H1 (cell line): ENCODE measurements at regions not wholly inside any gene's neighbourhood (a gene's known extent, or its start where the extent isn't known, plus 50 kb on each side); places are given as distances from the start of the nearest gene placed in this dataset.

Source experiments
- CTCF ChIA-PET: fragments of 300-600 bp; sonication (Branson Sonifier 250); formaldehyde crosslinking; loops from one replicate; lab custom pipeline; 2021; ENCODE audit not compliant: partially characterized antibody; lab: Charles Lee
- POLR2A ChIA-PET: fragments of 300-600 bp; sonication (Branson Sonifier 250); formaldehyde crosslinking; loops from one replicate; lab custom pipeline; 2021; ENCODE audit warnings: inconsistent platforms; ENCODE audit not compliant: partially characterized antibody; lab: Charles Lee
- DNase-seq, 2 experiments: peaks; one replicate each; pipeline versions ENCODE4 v3.0.0 to v3.0.0-alpha.2; 2010 to 2022; ENCODE audit warnings: low spot score in 2 of 2, low read depth in 1 of 2, mixed read lengths in 1 of 2
- FAIRE-seq: peaks from 2 replicates; lab custom pipeline; 2011; peaks lifted over from hg19 to GRCh38; lab: Jason Lieb, UNC
- H2AFZ ChIP-seq: 2 replicates; pipeline ENCODE4 v1.8.1; 2012; ENCODE audit warnings: low read length, inconsistent platforms
- H2AK5ac ChIP-seq: 2 replicates; pipeline ENCODE4 v1.6.1; 2013; ENCODE audit warnings: low read depth, low read length
- H2BK120ac ChIP-seq: replicated peaks from 2 replicates; pipeline ENCODE3; 2013; ENCODE audit warnings: low read depth, low read length, inconsistent platforms
- H2BK12ac ChIP-seq: 2 replicates; pipeline ENCODE4 v1.6.1; 2013; ENCODE audit warnings: low read depth, low read length
- H2BK15ac ChIP-seq: 2 replicates; pipeline ENCODE4 v1.6.1; 2013; ENCODE audit warnings: low read length
- H2BK20ac ChIP-seq: 2 replicates; pipeline ENCODE4 v1.6.1; 2013; ENCODE audit warnings: low read length
- H2BK5ac ChIP-seq: 2 replicates; pipeline ENCODE4 v1.6.1; 2013; ENCODE audit warnings: low read depth, low read length
- H3K14ac ChIP-seq: 2 replicates; pipeline ENCODE4 v1.6.1; 2013; ENCODE audit warnings: inconsistent platforms; ENCODE audit not compliant: insufficient read length
- H3K18ac ChIP-seq: 2 replicates; pipeline ENCODE4 v1.6.1; 2013; ENCODE audit warnings: low read length; ENCODE audit errors: extremely low read depth
- H3K23ac ChIP-seq: 2 replicates; pipeline ENCODE4 v1.6.1; 2013; ENCODE audit warnings: inconsistent platforms; ENCODE audit not compliant: insufficient read length
- H3K23me2 ChIP-seq: 2 replicates; pipeline ENCODE4 v1.6.1; 2013; ENCODE audit warnings: low read depth, low read length
- H3K27ac ChIP-seq: 2 replicates; pipeline ENCODE4 v1.6.1; 2011; ENCODE audit warnings: low read depth, low read length, inconsistent platforms
- H3K27me3 ChIP-seq, 4 experiments: replicated peaks in 1 of 4; 1 replicate in 1 of 4; 2 replicates in 3 of 4; pipeline versions ENCODE4 v1.6.1 to v1.8.1; 2011 to 2013; ENCODE audit warnings: low read length in 3 of 4, mild to moderate bottlenecking in 3 of 4, inconsistent platforms in 2 of 4, mixed read lengths in 2 of 4, moderate library complexity in 1 of 4; ENCODE audit not compliant: control insufficient read depth in 3 of 4, insufficient read depth in 3 of 4; ENCODE audit errors: extremely low read depth in 1 of 4
- H3K36me3 ChIP-seq, 4 experiments: 2 replicates each; pipeline versions ENCODE4 v1.6.1 to v1.8.1; 2011 to 2013; ENCODE audit warnings: mild to moderate bottlenecking in 4 of 4, low read length in 3 of 4, moderate library complexity in 2 of 4, control low read depth in 1 of 4, inconsistent platforms in 1 of 4; ENCODE audit not compliant: insufficient read depth in 4 of 4, control insufficient read depth in 2 of 4
- H3K4ac ChIP-seq: replicated peaks from 2 replicates; pipeline ENCODE3; 2013; ENCODE audit warnings: low read length, low read depth, mixed read lengths, inconsistent platforms; ENCODE audit not compliant: insufficient read length
- H3K4me1 ChIP-seq, 4 experiments: replicated peaks in 1 of 4; 1 replicate in 1 of 4; 2 replicates in 3 of 4; pipeline versions ENCODE4 v1.6.1 to v1.8.1; 2011 to 2013; ENCODE audit warnings: low read length in 3 of 4, inconsistent platforms in 2 of 4, mixed read lengths in 1 of 4; ENCODE audit not compliant: insufficient read depth in 4 of 4, control insufficient read depth in 3 of 4
- H3K4me2 ChIP-seq, 2 experiments: 2 replicates each; pipeline versions ENCODE4 v1.6.1 to v1.8.1; 2011 to 2013; ENCODE audit warnings: low read depth in 2 of 2, low read length in 2 of 2, control low read depth in 1 of 2, inconsistent platforms in 1 of 2, mild to moderate bottlenecking in 1 of 2; ENCODE audit not compliant: insufficient read depth in 1 of 2
- H3K4me3 ChIP-seq, 4 experiments: fragments of 200-600, 300-600 bp in 1 of 4; sonication (generic), shearing (Covaris generic), sonication (Bioruptor Twin) in 1 of 4; 2 replicates each; pipeline versions ENCODE4 v1.5.1 to v1.8.1; 2011 to 2016; ENCODE audit warnings: low read length in 4 of 4, low read depth in 3 of 4, control low read depth in 2 of 4, inconsistent platforms in 2 of 4, mild to moderate bottlenecking in 2 of 4, mixed read lengths in 1 of 4, moderate library complexity in 1 of 4; ENCODE audit not compliant: insufficient read depth in 2 of 4; ENCODE audit errors: extremely low read depth in 1 of 4
- H3K56ac ChIP-seq: replicated peaks from 2 replicates; pipeline ENCODE3; 2013; ENCODE audit warnings: low read depth, mild to moderate bottlenecking, mixed read lengths, low read length, inconsistent platforms; ENCODE audit not compliant: insufficient read length
- H3K79me1 ChIP-seq: 2 replicates; pipeline ENCODE4 v1.6.1; 2013; ENCODE audit warnings: low read depth, low read length, control low read depth
- H3K79me2 ChIP-seq, 2 experiments: 2 replicates each; pipeline versions ENCODE4 v1.6.1 to v1.8.1; 2012 to 2013; ENCODE audit warnings: low read length in 2 of 2, mild to moderate bottlenecking in 2 of 2, inconsistent platforms in 1 of 2; ENCODE audit not compliant: insufficient read depth in 2 of 2, control insufficient read depth in 1 of 2
- H3K9ac ChIP-seq, 4 experiments: replicated peaks in 1 of 4; 1 replicate in 1 of 4; 2 replicates in 3 of 4; pipeline versions ENCODE4 v1.6.1 to v1.8.1; 2011 to 2013; ENCODE audit warnings: low read depth in 3 of 4, low read length in 3 of 4, control low read depth in 2 of 4, mild to moderate bottlenecking in 2 of 4, moderate library complexity in 2 of 4, inconsistent platforms in 1 of 4; ENCODE audit errors: extremely low read depth in 1 of 4
- H3K9me3 ChIP-seq, 2 experiments: 2 replicates each; pipeline versions ENCODE4 v1.6.1 to v1.8.1; 2012 to 2013; ENCODE audit warnings: mild to moderate bottlenecking in 2 of 2, moderate library complexity in 2 of 2, control low read depth in 1 of 2, inconsistent platforms in 1 of 2, low read depth in 1 of 2, low read length in 1 of 2, mixed read lengths in 1 of 2; ENCODE audit not compliant: insufficient read depth in 2 of 2
- H4K20me1 ChIP-seq, 2 experiments: replicated peaks in 1 of 2; 2 replicates each; pipeline versions ENCODE3 to v1.8.1; 2011 to 2013; ENCODE audit warnings: inconsistent platforms in 2 of 2, low read length in 2 of 2, mild to moderate bottlenecking in 1 of 2; ENCODE audit not compliant: insufficient read depth in 2 of 2, control insufficient read depth in 1 of 2
- H4K5ac ChIP-seq: 2 replicates; pipeline ENCODE4 v1.6.1; 2013; ENCODE audit warnings: low read length, low read depth, mixed read lengths, inconsistent platforms; ENCODE audit not compliant: insufficient read length
- H4K8ac ChIP-seq: 2 replicates; pipeline ENCODE4 v1.8.0; 2013; ENCODE audit warnings: mild to moderate bottlenecking, moderate library complexity, low read length, inconsistent platforms; ENCODE audit not compliant: insufficient read depth; ENCODE audit errors: extremely low read depth
- H4K91ac ChIP-seq: replicated peaks from 2 replicates; pipeline ENCODE3; 2013; ENCODE audit warnings: low read length, mixed read lengths, inconsistent platforms; ENCODE audit not compliant: insufficient read length
- CHD1 ChIP-seq: IDR thresholded peaks from 2 replicates; pipeline ENCODE4 v1.6.1; 2012; ENCODE audit warnings: low read depth, low read length, improper control_type of control experiment
- CREB1 ChIP-seq: IDR thresholded peaks from 2 replicates; pipeline ENCODE4 v1.6.1; 2012; ENCODE audit warnings: inconsistent platforms
- EGR1 ChIP-seq: IDR thresholded peaks from 2 replicates; pipeline ENCODE4 v1.6.1; 2011; ENCODE audit warnings: low read depth, low read length, borderline replicate concordance
- GTF2F1 ChIP-seq: IDR thresholded peaks from 2 replicates; pipeline ENCODE4 v1.6.1; 2012; ENCODE audit warnings: low read depth, low read length, improper control_type of control experiment, borderline replicate concordance
- POLR2A ChIP-seq, 2 experiments: IDR thresholded peaks; 1 replicate in 1 of 2; 2 replicates in 1 of 2; pipeline ENCODE4 v1.6.1; 2011; ENCODE audit warnings: low read depth in 2 of 2, low read length in 2 of 2, mild to moderate bottlenecking in 2 of 2; ENCODE audit errors: control extremely low read depth in 1 of 2
- SIN3A ChIP-seq, 2 experiments: IDR thresholded peaks in 1 of 2; conservative IDR thresholded peaks in 1 of 2; 2 replicates each; pipeline ENCODE4 v1.6.1; 2011 to 2012; ENCODE audit warnings: low read length in 2 of 2, improper control_type of control experiment in 1 of 2, low read depth in 1 of 2, mild to moderate bottlenecking in 1 of 2
- SP4 ChIP-seq: IDR thresholded peaks from 2 replicates; pipeline ENCODE4 v1.6.1; 2012; ENCODE audit warnings: low read length, inconsistent platforms
- TAF1 ChIP-seq: IDR thresholded peaks from 2 replicates; pipeline ENCODE4 v1.6.1; 2011; ENCODE audit warnings: mild to moderate bottlenecking, low read depth, low read length
- WGBS, 2 experiments: shearing (Covaris generic) in 1 of 2; methylation state at CpG; one replicate each; pipeline versions ENCODE4 v1.1.6 to v1.1.7; 2013 to 2015; ENCODE audit warnings: low lambda C conversion rate in 2 of 2, mixed read lengths in 2 of 2, inconsistent platforms in 1 of 2, low coverage in 1 of 2, missing lambda C conversion rate in 1 of 2; ENCODE audit not compliant: insufficient replicate concordance in 2 of 2, insufficient coverage in 1 of 2, insufficient read length in 1 of 2; ENCODE audit errors: extremely low coverage in 1 of 2, missing lambda C conversion rate in 1 of 2; 5-methylcytosine and 5-hydroxymethylcytosine counted together

DNA sequence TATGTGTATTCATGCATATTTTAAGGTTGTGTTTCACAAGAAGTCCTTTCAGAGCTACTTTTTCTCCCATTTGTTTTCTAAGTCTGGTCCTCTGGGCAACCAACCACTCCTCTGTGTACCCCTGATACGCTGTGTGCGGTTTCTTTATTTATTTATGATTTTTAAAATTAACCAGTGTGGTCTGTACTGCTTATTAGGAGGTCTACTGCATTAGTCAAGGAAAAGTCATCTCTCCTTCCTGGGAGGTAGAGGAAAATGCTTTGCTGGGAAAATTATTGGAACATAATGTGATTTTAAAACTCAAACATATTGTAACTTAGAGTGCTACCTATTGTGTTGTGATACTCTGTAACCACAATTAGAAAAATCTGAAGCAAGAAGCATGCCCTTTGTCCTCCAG is 1404.3 kb downstream of the SUCLG1 start:
- Histone ChIP-seq H2BK12ac (no peak overlapping the region), H2AK5ac (no peak overlapping the region), H3K14ac (no peak overlapping the region), H4K91ac (no peak overlapping the region), H3K27me3 (no peaks in the 10 kb centered on the region), H2BK20ac (no peak overlapping the region), H3K9me3 (peaks cover 5 to 8% of the 10 kb centered on the region in 2 experiments; a peak in 2 of 4 replicates), H2AFZ (no peak overlapping the region), H3K4me3 (no peak overlapping the region), H3K79me1 (no peaks in the 10 kb centered on the region), H4K8ac (no peak overlapping the region), H3K27ac (no peak overlapping the region), H3K36me3 (no peaks in the 10 kb centered on the region), H2BK15ac (no peak overlapping the region), H3K23ac (no peak overlapping the region), H2BK120ac (no peak overlapping the region), H2BK5ac (no peak overlapping the region), H4K5ac (no peak overlapping the region), H3K23me2 (no peaks in the 10 kb centered on the region), H3K4me1 (no peaks in the 10 kb centered on the region), H3K18ac (no peak overlapping the region), H4K20me1 (no peaks in the 10 kb centered on the region), H3K4me2 (no peak overlapping the region), H3K9ac (no peak overlapping the region), H3K56ac (no peak overlapping the region), H3K79me2 (no peaks in the 10 kb centered on the region), H3K4ac (no peak overlapping the region)
- no peak for FAIRE-seq
- DNase-seq: no peak
- ChIA-PET POLR2A (no interaction called here), CTCF (interaction anchor here (1.2 to 2.1 kb wide), 2 partner anchors 14 to 142 kb away, joined by 3 to 4 read pairs; no protein-coding TSS in a partner anchor)
- 61% methylated on average over 2 of the region's 2 CpGs; no CpG with 5 or more reads in 1 of the 2 experiments for WGBS, 2 experiments
- no peak for TF ChIP-seq SIN3A (conservative IDR thresholded peaks at IDR 0.05 in 1 of 2, IDR thresholded peaks at IDR 0.05 in 1 of 2; ENCODE audit: low read depth in 1 of 2, low read length in 2 of 2)
- no peak for TF ChIP-seq SP4
- no peak for TF ChIP-seq CHD1
- TF ChIP-seq TAF1: no peak
- no peak for TF ChIP-seq POLR2A (IDR thresholded peaks at IDR 0.05; ENCODE audit: control extremely low read depth in 1 of 2, low read depth in 2 of 2, low read length in 2 of 2)
- TF ChIP-seq GTF2F1: no peak
- TF ChIP-seq EGR1: no peak
- no peak for TF ChIP-seq CREB1
